ENCODE measurements at regions not wholly inside any gene's neighbourhood (a gene's known extent, or its start where the extent isn't known, plus 50 kb on each side); places are given as distances from the start of the nearest gene placed in this dataset.

DNA sequence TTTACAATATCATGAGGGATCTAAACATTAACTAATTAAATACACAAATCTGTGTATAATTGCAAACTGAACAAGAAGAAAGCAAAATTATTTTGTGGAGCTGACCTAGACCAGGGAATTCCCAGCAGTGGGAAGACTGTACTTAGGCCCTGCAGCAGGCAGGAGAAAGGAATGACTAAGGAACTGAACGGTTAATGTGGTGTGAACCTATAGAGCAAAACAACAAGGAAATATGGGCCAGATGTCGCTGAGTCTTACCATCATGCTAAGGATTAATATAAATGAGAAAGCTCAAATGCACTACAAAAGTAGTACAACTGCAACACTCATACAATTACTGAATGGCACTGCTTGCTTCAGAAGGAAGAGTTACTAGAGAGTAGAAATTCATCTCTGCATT is 120.3 kb upstream of the ATXN3L start:
- TF ChIP-seq POLR2A (IDR thresholded peaks at IDR 0.05), result no peak
- TF ChIP-seq, protein P1, sequence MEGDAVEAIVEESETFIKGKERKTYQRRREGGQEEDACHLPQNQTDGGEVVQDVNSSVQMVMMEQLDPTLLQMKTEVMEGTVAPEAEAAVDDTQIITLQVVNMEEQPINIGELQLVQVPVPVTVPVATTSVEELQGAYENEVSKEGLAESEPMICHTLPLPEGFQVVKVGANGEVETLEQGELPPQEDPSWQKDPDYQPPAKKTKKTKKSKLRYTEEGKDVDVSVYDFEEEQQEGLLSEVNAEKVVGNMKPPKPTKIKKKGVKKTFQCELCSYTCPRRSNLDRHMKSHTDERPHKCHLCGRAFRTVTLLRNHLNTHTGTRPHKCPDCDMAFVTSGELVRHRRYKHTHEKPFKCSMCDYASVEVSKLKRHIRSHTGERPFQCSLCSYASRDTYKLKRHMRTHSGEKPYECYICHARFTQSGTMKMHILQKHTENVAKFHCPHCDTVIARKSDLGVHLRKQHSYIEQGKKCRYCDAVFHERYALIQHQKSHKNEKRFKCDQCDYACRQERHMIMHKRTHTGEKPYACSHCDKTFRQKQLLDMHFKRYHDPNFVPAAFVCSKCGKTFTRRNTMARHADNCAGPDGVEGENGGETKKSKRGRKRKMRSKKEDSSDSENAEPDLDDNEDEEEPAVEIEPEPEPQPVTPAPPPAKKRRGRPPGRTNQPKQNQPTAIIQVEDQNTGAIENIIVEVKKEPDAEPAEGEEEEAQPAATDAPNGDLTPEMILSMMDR (IDR thresholded peaks at IDR 0.05), result no peak
